GM12892 (cell line): ENCODE measurements at regions not wholly inside any gene's neighbourhood (a gene's known extent, or its start where the extent isn't known, plus 50 kb on each side); places are given as distances from the start of the nearest gene placed in this dataset.

Experiments used
- POLR2A ChIP-seq: IDR thresholded peaks from 2 replicates; pipeline ENCODE4 v1.6.1; 2011; ENCODE audit warnings: low read depth, low read length, control low read depth
- POLR2AphosphoS5 ChIP-seq: IDR thresholded peaks from 2 replicates; pipeline ENCODE4 v1.6.1; 2011; ENCODE audit warnings: low read depth, low read length, control low read depth
- TAF1 ChIP-seq: IDR thresholded peaks from 2 replicates; pipeline ENCODE4 v1.6.1; 2011; ENCODE audit warnings: low read depth, mild to moderate bottlenecking, control low read depth, low read length, borderline replicate concordance

GRCh38 chr5:124373883-124374282 lies 372.6 kb downstream of the ZNF608 start:
- no peak for TF ChIP-seq TAF1
- no peak for TF ChIP-seq POLR2A
- TF ChIP-seq POLR2AphosphoS5, result no peak
